H9 (cell line): ENCODE measurements at regions not wholly inside any gene's neighbourhood (a gene's known extent, or its start where the extent isn't known, plus 50 kb on each side); places are given as distances from the start of the nearest gene placed in this dataset.

Source experiments
- DNase-seq: peaks from one replicate; pipeline ENCODE4 v3.0.0-alpha.2; 2017
- H2AFZ ChIP-seq: one replicate; pipeline ENCODE4 v1.6.1; 2013; ENCODE audit warnings: mild to moderate bottlenecking, low read length, control low read depth, moderate library complexity
- H2AK5ac ChIP-seq: 2 replicates; pipeline ENCODE4 v1.6.1; 2013; ENCODE audit warnings: low read length, control low read depth, mixed read lengths; ENCODE audit not compliant: insufficient read length
- H2BK120ac ChIP-seq: one replicate; pipeline ENCODE4 v1.6.1; 2013; ENCODE audit warnings: low read depth, mild to moderate bottlenecking, low read length, control low read depth, inconsistent platforms; ENCODE audit not compliant: poor library complexity, severe bottlenecking
- H2BK12ac ChIP-seq: 2 replicates; pipeline ENCODE4 v1.6.1; 2013; ENCODE audit warnings: low read length, control low read depth, mixed read lengths, low read depth; ENCODE audit not compliant: insufficient read length
- H2BK15ac ChIP-seq: 2 replicates; pipeline ENCODE4 v1.6.1; 2013; ENCODE audit warnings: low read depth, low read length, control low read depth
- H2BK20ac ChIP-seq: one replicate; pipeline ENCODE4 v1.6.1; 2013; ENCODE audit warnings: low read depth, mild to moderate bottlenecking, low read length, control low read depth, inconsistent platforms; ENCODE audit not compliant: poor library complexity, severe bottlenecking
- H2BK5ac ChIP-seq: 2 replicates; pipeline ENCODE4 v1.6.1; 2013; ENCODE audit warnings: low read length, control low read depth, mixed read lengths; ENCODE audit not compliant: insufficient read length
- H3K14ac ChIP-seq: 2 replicates; pipeline ENCODE4 v1.6.1; 2013; ENCODE audit warnings: low read length, control low read depth; ENCODE audit not compliant: insufficient read depth
- H3K18ac ChIP-seq: 2 replicates; pipeline ENCODE4 v1.6.1; 2013; ENCODE audit warnings: low read depth, mild to moderate bottlenecking, mixed read lengths, low read length, control low read depth; ENCODE audit not compliant: insufficient read length
- H3K23ac ChIP-seq: 2 replicates; pipeline ENCODE4 v1.6.1; 2013; ENCODE audit warnings: low read length, control low read depth, mixed read lengths, low read depth; ENCODE audit not compliant: insufficient read length
- H3K23me2 ChIP-seq: 2 replicates; pipeline ENCODE4 v1.6.1; 2013; ENCODE audit warnings: low read depth, mild to moderate bottlenecking, mixed read lengths, low read length, control low read depth; ENCODE audit not compliant: insufficient read length, poor library complexity, severe bottlenecking
- H3K27ac ChIP-seq: 2 replicates; pipeline ENCODE4 v1.5.1; 2013; ENCODE audit warnings: low read length, control low read depth, mixed read lengths, low read depth; ENCODE audit not compliant: insufficient read length
- H3K27me3 ChIP-seq: 2 replicates; pipeline ENCODE4 v1.6.1; 2013; ENCODE audit warnings: low read length, control low read depth, inconsistent platforms; ENCODE audit not compliant: insufficient read depth
- H3K4ac ChIP-seq: 2 replicates; pipeline ENCODE4 v1.6.1; 2013; ENCODE audit warnings: low read depth, mild to moderate bottlenecking, control low read depth, inconsistent platforms, low read length, moderate library complexity
- H3K4me1 ChIP-seq: 2 replicates; pipeline ENCODE4 v1.6.1; 2013; ENCODE audit warnings: low read length, control low read depth, inconsistent platforms; ENCODE audit not compliant: insufficient read depth
- H3K4me2 ChIP-seq: 2 replicates; pipeline ENCODE4 v1.6.1; 2013; ENCODE audit warnings: low read length, control low read depth, mixed read lengths; ENCODE audit not compliant: insufficient read length, insufficient read depth
- H3K56ac ChIP-seq: 2 replicates; pipeline ENCODE4 v1.6.1; 2013; ENCODE audit warnings: low read depth, mild to moderate bottlenecking, mixed read lengths, low read length, control low read depth; ENCODE audit not compliant: insufficient read length
- H3K79me1 ChIP-seq: 2 replicates; pipeline ENCODE4 v1.6.1; 2013; ENCODE audit warnings: low read depth, mild to moderate bottlenecking, moderate library complexity, low read length, control low read depth, inconsistent platforms; ENCODE audit not compliant: insufficient read depth, poor library complexity, severe bottlenecking
- H3K79me2 ChIP-seq: 2 replicates; pipeline ENCODE4 v1.6.1; 2013; ENCODE audit warnings: low read length, control low read depth, inconsistent platforms; ENCODE audit not compliant: insufficient read depth
- H3K9ac ChIP-seq: 2 replicates; pipeline ENCODE4 v1.6.1; 2013; ENCODE audit warnings: low read length, control low read depth, mixed read lengths; ENCODE audit not compliant: insufficient read length; ENCODE audit errors: extremely low read depth
- H3K9me3 ChIP-seq: one replicate; pipeline ENCODE4 v1.6.1; 2013; ENCODE audit warnings: low read depth, low read length, inconsistent platforms; ENCODE audit not compliant: control insufficient read depth
- H3T11ph ChIP-seq: one replicate; pipeline ENCODE4 v1.6.1; 2013; ENCODE audit warnings: mild to moderate bottlenecking, low read length, control low read depth, inconsistent platforms
- H4K20me1 ChIP-seq: one replicate; pipeline ENCODE4 v1.6.1; 2013; ENCODE audit not compliant: control insufficient read depth, insufficient read length, insufficient read depth
- H4K5ac ChIP-seq: 2 replicates; pipeline ENCODE4 v1.6.1; 2013; ENCODE audit warnings: low read depth, mild to moderate bottlenecking, mixed read lengths, low read length, control low read depth; ENCODE audit not compliant: insufficient read length
- H4K8ac ChIP-seq: replicated peaks from 2 replicates; pipeline ENCODE4 v1.6.1; 2013; ENCODE audit warnings: low read length, control low read depth, mixed read lengths, low read depth; ENCODE audit not compliant: insufficient read length
- H4K91ac ChIP-seq: 2 replicates; pipeline ENCODE4 v1.6.1; 2013; ENCODE audit warnings: low read depth, mild to moderate bottlenecking, moderate library complexity, mixed read lengths, low read length, control low read depth; ENCODE audit not compliant: insufficient read length
- H3K27ac Mint-ChIP-seq, 3 experiments: 2 replicates in 2 of 3; 3 replicates in 1 of 3; pipeline ENCODE4 v1.8.0; 2020 to 2021; ENCODE audit warnings: mixed read lengths in 3 of 3, mild to moderate bottlenecking in 1 of 3, moderate library complexity in 1 of 3
- H3K27me3 Mint-ChIP-seq: 2 replicates; pipeline ENCODE4 v1.8.0; 2021; ENCODE audit warnings: low read depth, mild to moderate bottlenecking, moderate library complexity, mixed read lengths
- H3K36me3 Mint-ChIP-seq, 3 experiments: 2 replicates in 2 of 3; 3 replicates in 1 of 3; pipeline ENCODE4 v1.8.0; 2020 to 2021; ENCODE audit warnings: low read depth in 3 of 3, mixed read lengths in 3 of 3; ENCODE audit not compliant: insufficient read depth in 1 of 3
- H3K4me1 Mint-ChIP-seq, 2 experiments: 2 replicates each; pipeline ENCODE4 v1.8.0; 2020; ENCODE audit warnings: mixed read lengths in 2 of 2
- H3K4me3 Mint-ChIP-seq, 2 experiments: 2 replicates in 1 of 2; 3 replicates in 1 of 2; pipeline ENCODE4 v1.8.0; 2020 to 2021; ENCODE audit warnings: mild to moderate bottlenecking in 2 of 2, mixed read lengths in 2 of 2, moderate library complexity in 1 of 2
- H3K9me3 Mint-ChIP-seq, 2 experiments: 2 replicates in 1 of 2; 3 replicates in 1 of 2; pipeline ENCODE4 v1.8.0; 2020; ENCODE audit warnings: mild to moderate bottlenecking in 2 of 2, mixed read lengths in 2 of 2, moderate library complexity in 1 of 2
- CTCF ChIP-seq: fragments of 200-600 bp; sonication (generic); conservative IDR thresholded peaks from 3 replicates; pipeline ENCODE4 v1.8.0; 2021; ENCODE audit warnings: antibody characterized with exemption, mild to moderate bottlenecking
- WGBS: extraction: QIAGEN DNeasy Blood & Tissue Kit; methylation state at CpG from one replicate; pipeline ENCODE4 v1.1.7; 2013; ENCODE audit warnings: missing lambda C conversion rate, low lambda C conversion rate, mixed read lengths; ENCODE audit not compliant: insufficient read length; ENCODE audit errors: extremely low coverage; 5-methylcytosine and 5-hydroxymethylcytosine counted together

DNA sequence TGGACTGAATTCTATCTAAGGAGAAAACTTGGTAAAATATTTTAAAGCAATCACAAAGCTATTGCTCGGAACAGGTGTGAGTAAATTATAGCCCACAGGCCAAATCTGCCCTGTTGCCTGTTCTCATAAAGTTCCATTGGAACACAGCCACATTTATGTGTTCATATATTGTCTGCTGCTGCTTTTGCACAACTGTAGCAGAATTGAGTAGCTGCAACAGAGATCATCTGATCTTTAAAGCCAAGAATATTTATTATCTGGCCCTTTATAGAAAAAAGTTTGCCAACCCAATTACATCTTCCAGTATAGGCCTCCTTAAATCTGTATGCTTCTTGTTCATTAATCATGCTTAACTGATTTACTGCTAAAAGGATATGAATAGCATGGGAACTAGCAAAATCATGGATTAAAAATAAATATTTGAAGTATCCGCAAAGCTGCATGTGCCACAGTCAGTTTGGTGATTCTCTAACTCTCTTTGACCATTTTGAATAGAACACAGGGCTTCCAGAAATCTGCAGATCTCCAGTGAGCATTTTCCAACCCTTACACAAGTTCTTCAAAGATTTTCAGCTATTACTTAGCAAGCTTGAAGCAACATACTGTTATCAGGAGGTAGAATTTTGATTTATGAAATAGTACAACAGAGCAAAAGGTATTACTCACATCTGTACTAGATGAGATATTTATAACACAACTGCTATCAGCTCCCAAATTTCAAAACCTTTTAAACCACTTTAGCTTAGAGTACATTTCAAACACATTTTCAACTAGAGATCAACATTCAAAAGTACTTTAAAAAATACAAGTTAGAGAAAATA lies 312.6 kb upstream of the ID4 start:
- Histone ChIP-seq H3K4me1 (no peaks in the 10 kb centered on the region), H3K23ac (no peak overlapping the region), H3K9me3 (no peaks in the 10 kb centered on the region), H3K4ac (no peak overlapping the region), H2BK15ac (no peak overlapping the region), H3K23me2 (no peaks in the 10 kb centered on the region), H4K20me1 (no peaks in the 10 kb centered on the region), H3K27ac (no peak overlapping the region), H3K56ac (no peak overlapping the region), H4K5ac (no peak overlapping the region), H3K14ac (no peak overlapping the region), H3T11ph (no peak overlapping the region), H2BK20ac (no peak overlapping the region), H2AFZ (no peak overlapping the region), H2BK5ac (no peak overlapping the region), H2BK12ac (no peak overlapping the region), H4K91ac (no peak overlapping the region), H2AK5ac (no peak overlapping the region), H3K4me2 (no peak overlapping the region), H3K79me1 (no peaks in the 10 kb centered on the region), H3K18ac (no peak overlapping the region), H3K79me2 (no peaks in the 10 kb centered on the region), H3K27me3 (no peaks in the 10 kb centered on the region), H2BK120ac (no peak overlapping the region), H4K8ac (no peak overlapping the region), H3K9ac (no peak overlapping the region)
- no peak for DNase-seq
- no peak for TF ChIP-seq CTCF
- H3K4me1 Mint-ChIP-seq = peaks cover 4 to 6% of the 10 kb centered on the region in 2 experiments
- H3K9me3 Mint-ChIP-seq = peaks cover 0 to under 1% of the 10 kb centered on the region in 2 experiments; a peak in 1 of 5 replicates
- no peaks in the 10 kb centered on the region for H3K27me3 Mint-ChIP-seq
- no peak overlapping the region for H3K27ac Mint-ChIP-seq
- no CpG with 5 or more reads among the region's 2 CpGs for WGBS
- H3K4me3 Mint-ChIP-seq = no peak overlapping the region
- H3K36me3 Mint-ChIP-seq = peaks cover 0 to 2% (median 0%) of the 10 kb centered on the region in 3 experiments; a peak in 1 of 7 replicates
